NCI-H774 (cell line): ENCODE measurements at regions not wholly inside any gene's neighbourhood (a gene's known extent, or its start where the extent isn't known, plus 50 kb on each side); places are given as distances from the start of the nearest gene placed in this dataset.
"Not testable (repeated sequence)": the region's sequence is repeated elsewhere in the genome, so short reads cannot be mapped to it uniquely, and the experiment has no call there.

Source experiments
- DNase-seq: peaks from one replicate; lab custom pipeline; 2025; lab: John Stamatoyannopoulos, UW

DNA sequence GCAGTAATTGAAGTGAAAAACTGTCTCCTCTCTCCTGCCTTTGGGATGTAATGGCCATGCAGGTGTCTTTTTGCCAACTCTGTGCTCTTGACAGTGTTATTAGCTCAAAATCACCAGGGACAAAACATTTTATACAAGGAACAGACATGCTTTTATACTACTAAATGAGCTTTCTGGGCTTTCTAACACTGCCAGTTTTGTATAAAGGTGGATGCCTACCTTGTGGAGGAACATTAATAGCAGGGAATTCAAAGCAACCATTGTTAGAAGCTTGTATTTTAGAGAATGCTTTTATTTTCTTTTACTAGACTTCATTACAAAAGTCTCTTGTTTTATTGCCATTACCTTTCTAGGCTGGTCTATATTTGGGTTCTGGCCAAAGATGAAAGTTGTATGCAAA lies 54.7 kb upstream of the ARSJ start:
- DNase-seq, result no peak

DNA sequence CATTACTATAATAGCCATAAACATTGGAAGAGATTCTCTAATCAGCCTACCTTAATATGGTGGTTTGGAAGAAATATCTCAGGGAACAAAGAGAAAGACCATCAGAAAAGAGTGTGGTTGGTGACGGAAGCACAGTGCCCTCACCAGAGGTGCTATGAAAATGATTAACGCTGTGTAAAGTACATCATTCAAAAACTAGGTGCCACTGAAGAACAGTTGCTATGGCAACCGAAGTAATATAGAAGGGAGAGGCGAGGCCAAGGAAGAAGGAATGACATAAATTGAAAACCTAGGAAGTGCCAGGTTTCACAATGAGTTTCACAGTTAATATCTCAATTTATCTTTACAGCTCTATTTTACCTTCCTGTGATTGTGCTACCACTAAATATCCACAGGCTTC lies 57.0 kb upstream of the ARSJ start:
- no peak for DNase-seq

DNA sequence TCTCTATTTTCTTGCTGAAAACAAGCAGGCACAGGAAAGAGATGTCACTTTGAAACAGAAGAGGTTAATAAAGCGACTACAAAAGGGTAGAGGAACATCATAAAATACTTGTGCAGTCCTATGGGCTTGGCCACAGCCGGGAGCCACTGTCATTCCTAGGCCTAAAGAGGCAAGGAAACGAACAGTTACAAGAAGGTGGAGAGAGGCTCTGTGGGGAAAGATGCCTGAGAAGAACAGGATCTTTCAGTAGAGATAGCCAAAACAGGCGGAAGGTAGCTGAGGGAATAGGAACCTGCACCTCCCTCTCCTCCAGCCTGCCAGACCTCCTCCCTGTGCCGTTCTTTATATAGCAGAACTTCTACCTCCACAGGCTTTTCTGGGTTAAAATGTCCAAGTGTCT lies 57.4 kb upstream of the ARSJ start:
- DNase-seq, result no peak

DNA sequence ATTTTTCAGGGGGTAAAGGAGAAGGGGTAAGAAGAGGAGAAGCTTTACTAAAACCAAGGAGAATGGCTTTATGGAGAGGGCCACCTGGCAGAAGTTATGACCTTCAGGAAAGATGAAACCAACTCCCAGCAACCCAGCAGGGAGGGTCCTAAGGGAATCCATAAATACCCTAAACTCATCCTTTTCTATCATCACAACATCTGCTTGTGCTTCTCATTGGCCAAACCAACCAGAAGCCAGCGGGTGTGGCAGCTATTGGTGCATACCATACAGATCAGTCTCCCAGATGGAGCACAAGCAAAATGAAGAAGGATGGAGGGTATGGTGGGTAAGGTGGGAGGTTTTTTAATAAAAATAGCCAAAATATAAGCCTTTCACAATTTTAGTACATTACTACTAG lies 58.5 kb upstream of the ARSJ start:
- no peak for DNase-seq

DNA sequence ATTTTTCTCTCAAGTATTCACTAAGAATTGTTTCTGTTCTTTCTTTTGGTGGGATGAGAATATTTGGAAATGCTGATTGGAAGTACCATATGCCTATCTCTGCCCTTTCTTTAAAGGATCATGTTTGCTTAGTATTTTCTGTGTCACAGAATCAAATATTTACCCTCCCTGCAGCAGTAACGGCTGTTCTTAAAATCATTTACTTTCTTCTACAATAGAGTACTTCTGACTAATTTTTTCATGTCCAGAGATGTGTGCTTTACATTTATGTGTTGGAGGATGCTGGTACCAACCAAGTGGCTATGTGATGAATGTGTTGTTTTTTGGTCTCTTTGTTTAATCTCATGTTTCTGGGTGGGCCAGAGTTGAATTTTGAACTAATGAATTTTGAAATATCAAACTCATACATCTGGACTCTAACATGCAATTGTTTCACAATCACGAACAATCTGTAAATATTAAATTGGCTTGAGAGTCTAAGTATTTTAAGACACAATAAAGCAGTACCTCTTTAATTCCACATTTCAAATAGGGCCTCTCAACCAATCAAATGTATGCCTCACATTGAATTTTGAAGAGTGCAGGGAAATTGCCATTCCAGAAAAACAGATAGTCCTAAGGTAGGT lies 59.4 kb upstream of the ARSJ start:
- peak; percentile 24 for DNase-seq

DNA sequence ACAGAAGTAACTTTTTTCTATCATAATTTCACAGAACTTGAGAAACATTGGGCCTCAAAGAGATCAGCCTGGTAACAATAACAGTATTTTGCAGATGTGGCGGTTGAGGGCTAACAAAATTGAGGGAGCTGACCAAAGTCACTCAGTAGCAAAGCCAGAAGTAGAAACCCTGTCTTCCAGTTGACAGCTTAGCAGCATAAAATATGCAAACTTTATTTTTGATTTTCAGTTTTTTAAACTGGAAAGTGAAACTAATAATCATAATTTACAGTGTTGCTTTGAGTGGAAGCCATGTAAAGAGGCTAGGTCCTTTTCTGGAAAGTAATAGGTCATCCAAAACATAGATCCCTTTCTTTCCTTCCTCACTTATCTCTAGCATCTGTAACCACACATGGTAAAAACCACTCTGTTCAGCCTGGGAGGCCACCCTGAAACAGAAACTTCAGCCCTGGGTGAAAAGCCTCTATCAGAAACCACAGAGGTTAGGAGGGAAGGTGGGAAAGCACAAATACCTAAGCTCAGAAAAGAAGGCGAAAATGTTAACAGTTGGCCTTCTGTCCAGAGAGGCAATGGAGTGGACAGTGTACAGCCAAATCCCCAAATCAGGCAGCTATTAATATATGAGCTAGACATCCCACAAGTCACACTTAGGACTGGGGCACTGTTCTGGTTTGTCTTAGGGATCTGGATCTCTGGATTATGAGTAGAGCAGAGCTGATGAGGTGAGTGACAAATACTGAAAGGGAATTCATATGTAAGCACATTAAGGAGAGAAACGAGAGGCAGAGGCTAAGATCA lies 61.1 kb upstream of the ARSJ start:
- DNase-seq, result no peak

DNA sequence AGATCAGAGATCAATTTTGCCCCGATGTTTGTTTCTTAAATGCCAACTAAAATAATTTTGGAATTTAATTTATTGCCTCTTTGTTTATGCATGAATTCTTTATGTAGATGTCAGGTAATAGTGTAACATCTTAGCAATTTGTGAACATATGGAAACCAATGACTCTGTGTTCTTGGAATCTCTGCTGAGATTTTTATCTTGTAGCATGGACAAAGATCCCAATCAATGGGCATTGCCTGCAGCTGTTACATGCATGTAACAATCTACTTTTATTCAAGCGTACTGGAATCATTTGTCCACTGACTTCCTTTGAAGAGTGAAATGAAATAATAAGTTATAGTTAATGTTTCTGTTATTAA lies 61.6 kb upstream of the ARSJ start:
- DNase-seq, result no peak

DNA sequence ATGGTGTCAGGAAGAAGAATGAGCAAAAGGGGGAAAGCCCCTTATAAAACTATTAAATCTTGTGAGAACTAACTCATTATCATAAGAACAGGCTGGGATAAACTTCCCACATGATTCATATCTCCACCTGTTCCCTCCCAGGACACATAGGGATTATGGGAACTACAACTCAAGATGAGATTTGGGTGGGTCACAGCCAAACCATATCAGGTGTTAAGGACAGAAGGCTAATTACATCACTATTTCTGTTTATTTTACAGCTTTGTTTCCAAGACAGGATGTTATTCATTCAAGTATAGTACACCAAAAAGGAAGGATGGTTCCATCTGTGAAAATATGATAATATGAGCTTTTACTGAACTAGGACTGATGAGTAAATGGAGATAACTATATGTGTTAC lies 63.7 kb upstream of the ARSJ start:
- DNase-seq, result no peak

DNA sequence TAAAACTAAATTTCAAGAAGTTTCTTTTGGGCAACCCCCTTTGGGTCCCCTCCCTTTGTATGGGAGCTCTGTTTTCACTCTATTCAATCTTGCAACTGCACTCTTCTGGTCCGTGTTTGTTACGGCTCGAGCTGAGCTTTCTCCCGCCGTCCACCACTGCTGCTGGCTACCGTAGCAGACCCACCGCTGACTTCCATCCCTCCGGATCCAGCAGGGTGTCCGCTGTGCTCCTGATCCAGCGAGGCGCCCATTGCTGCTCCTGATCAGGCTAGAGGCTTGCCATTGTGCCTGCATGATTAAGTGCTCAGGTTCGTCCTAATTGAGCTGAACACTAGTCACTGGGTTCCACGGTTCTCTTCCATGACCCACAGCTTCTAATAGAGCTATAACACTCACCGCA lies 64.9 kb upstream of the ARSJ start:
- DNase-seq, result not testable (repeated sequence)

DNA sequence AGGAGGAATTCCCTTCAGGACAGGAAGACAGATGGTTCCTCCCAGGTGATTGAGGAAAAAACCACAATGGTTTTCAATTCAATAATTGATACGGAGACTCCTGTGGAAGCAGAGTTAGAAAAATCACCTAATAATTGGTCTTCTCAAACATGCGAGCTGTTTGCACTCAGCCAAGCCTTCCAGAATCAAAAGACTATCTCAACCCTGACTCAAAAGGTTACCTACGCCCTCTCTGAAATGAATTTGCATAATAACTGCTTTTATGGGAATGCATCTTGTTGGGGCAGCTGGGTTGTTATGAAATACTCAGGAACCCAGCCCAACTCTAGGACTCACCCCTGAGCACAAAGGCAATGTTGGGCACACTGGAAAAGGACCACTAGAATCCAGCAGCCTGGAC lies 66.9 kb upstream of the ARSJ start:
- DNase-seq, result no peak

DNA sequence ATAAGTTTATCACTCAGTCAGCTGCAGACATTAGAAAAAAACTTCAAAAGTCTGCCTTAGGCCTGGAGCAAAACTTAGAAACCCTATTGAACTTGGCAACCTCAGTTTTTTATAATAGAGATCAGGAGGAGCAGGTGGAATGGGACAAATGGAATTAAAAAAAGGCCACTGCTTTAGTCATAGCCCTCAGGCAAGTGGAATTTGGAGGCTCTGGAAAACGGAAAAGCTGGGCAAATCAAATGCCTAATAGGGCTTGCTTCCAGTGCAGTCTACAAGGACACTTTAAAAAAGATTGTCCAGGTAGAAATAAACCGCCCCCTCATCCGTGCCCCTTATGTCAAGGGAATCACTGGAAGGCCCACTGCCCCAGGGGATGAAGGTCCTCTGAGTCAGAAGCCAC lies 68.7 kb upstream of the ARSJ start:
- not testable (repeated sequence) for DNase-seq

DNA sequence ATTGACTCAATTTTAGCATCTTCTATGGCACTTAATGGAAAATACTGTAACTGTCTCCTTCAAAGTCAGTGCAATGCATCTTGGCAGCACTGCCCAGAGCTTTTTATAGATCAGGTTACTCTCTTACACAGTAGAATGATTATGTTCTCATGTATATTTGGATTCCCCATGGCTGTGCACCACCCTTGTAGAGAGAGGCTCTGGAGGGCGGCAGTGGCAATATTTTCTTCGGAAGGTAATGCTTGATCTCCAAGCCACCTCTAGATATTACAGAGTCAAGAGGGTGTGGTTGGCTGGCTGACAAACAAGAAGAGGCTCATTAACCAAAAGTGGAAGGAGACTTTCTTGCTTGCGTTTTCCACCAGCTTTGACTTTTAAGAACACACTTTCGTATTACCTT lies 72.8 kb upstream of the ARSJ start:
- DNase-seq, result no peak

DNA sequence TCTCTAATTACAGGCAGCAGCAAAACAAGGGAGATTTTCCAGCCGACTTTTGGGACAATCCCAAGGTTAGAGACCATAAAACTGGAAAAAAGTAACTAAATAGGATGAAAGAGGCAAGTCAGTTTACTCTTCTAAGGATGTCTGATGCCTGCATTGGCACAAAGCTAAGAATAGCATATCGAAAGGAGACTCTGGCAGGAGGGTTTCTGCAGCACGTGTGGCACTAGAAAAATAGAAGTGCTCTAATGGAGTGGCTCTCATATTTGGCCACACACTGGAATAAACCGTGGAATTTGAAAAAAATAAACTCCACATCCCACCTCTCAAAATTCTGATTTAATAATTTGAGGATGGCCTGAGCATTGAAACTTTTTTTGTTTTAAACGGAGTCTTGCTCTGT lies 77.2 kb upstream of the ARSJ start:
- no peak for DNase-seq

DNA sequence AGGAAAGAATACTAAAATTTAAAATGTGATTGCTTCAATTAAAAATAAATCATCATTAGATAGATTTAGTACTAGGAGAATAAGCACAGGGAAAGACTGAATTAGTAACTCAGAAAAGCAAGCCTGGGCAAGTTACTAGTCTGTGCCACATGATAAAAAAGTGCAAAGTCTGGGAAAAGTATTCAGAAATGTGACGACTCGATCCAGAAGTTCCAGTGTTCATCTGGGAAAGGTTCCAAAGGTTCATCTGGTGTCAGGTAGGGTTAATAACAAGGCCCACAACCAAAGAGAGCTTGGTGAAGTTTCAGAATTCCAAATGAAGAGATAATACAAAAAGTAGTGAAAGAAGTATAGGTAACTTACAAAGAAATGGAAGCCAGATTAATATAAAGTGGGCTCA lies 78.3 kb upstream of the ARSJ start:
- DNase-seq, result no peak

DNA sequence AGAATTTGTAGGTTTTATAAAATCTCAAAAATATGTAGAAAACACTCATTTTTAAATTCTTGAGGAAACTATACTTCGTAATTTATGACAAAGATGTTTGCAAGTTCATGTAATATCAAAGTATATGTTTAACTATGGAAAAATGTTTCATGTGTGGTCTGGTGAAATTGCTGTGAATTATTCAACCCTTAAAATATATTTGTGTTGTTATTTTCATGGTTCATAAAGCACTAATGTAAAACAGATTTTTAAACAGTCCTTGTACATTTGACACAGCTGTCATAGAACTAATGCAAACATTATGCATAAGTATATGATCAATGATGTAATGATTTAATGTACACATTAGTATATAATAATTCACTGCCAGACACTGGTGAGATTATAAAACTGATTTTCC lies 83.1 kb upstream of the ARSJ start:
- no peak for DNase-seq

DNA sequence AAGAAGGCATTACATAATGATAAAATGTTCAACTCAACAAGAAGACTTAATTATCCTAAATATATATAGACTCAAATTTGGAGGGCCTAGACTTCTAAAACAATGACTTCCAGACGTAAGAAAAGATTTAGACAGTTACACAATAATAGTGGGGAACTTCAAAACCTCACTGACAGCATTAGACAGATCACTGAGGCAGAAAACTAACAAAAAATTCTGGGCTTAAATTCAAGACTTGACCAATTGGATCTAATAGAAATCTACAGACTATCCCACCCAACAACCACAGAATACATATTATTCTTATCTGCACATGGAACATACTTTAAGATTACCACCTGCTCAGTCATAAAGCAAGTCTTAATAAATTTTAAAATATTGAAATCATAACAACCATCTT lies 93.3 kb upstream of the ARSJ start:
- DNase-seq, result no peak

DNA sequence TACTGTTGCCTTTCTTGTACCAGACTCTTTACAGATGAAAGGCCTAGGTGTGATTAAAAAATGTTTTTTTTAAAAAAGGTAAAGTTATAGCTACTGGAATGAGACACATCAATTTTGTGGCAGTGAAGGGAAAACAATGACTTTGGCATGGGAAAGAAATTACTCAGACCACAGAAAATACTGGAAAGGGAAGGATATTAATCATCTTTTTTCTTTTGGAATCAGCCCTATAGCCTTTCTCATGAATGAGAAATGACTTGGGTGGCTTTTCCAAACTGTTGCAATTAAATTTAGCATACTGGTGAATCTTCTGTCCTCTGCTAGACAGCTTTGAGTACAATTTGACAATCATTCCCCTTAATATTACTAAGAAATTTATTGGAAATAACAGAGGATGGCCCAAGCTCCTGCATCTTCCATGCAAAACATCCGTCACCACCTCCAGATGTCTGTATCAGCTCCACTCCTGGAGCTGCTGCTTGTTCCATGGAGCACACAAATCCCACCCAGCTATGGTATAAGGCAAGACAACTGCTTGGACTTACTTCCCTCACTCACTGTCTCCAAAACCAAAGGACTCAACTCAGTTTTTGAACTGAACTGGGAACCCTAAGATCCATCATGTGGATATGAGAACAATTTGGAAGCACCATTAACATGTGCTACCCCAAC lies 97.6 kb upstream of the ARSJ start:
- no peak for DNase-seq

DNA sequence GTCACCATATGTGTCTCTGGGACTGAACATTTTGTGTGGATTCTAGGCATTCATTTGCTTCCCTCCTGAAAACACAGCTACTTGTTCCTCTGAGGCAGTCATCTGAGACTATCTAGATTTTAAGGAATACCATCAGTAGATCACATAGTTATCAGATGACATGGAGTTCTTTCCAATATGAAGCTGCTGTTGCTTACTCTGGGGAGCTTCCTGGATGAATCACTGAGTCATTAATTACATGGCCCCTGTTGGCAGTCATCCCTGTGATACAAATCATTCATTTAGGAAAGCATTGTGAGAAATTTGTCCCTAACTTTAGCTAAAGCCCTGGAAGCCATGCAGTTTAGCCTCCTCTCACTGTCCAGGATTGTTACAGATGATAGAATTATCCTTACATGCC lies 98.2 kb upstream of the ARSJ start:
- DNase-seq, result no peak

DNA sequence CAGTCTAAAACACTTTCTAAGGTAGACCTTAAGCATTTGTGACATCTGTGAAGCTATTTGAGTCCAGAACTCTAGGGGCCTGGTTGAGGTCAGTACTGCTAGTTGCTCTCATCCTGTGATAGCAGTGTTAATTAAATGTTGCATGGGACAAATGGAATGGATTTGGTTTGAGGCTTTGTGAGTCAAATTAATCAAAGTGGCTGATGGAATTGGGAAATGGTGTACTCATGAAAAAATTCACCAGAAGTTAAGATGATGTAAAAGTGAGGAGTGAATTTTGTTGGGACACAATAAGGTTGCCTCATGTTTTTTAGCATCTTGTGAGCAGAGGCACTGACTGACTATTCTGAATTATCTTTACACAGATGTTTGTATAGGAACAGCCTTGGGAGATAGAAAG lies 99.2 kb upstream of the ARSJ start:
- DNase-seq, result no peak

DNA sequence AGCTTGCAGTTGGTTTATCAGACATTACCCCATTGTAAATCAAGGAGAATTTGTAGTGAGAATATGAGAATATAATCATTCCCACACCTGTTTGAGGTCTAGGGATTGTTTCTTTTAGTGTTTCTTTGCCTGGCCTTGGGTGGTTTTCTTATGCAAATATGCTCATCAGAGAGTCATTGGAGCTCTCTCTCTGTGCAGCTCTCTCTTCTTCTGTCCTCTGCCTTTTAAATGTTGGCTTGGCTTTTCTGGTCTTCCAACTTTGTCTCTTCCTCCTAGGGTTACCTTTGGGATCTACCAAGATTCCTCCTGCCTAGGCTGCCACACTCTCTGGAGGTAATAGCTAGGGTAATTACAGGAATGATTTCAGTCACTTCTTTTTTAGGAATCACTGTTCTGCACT lies 102.3 kb upstream of the ARSJ start:
- no peak for DNase-seq

DNA sequence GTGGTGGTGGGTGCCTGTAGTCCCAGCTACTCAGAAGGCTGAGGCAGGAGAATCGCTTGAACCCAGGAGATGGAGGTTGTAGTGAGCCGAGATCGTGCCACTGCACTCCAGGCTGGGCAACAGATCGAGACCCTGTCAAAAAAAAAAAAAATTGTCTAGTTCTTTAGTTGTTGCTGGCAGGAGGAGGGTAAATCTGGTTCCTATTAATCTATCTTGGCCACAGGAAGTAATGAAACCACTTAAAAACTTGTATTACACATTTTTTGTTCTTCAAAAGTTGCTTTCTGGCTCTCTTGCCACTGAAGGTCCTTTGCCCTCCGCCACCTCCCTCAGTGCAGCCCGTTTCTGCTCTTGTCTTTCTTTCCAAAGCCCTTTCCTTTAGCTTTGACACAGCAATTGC lies 102.9 kb upstream of the ARSJ start:
- DNase-seq, result no peak

DNA sequence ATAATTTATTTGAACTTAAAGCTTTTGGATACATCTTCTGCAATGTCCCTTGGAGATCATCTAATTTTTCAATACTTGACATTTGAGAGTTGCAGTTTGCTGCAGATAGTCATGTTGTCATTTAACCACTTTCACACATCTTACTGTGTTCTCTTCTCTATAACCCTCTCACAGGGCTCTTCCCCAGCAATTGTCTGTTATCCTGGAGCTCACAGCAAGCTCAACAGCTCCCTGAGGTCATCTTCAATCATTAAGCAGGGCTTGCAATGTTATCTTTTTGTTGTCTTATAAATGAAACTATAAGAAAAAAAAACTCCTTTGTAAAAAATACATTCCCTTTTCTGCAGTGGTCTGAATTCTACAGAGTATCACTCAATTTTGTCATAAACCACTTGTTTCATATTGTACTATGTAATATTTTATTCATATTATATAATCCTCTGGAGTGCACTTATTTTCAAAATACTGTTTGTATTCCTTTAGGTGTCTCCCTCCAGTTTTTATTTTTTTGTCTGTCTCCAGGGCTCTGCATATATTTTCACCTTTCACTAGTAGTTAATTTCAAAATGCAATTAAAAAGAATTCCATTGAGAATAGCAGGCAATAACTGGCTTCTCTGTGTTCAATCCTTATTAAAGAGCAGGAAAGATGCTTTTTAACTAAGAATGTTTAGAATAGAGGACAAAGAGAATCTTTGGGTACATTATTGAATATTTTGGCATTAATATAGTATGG lies 106.3 kb upstream of the ARSJ start:
- DNase-seq, result no peak
